DOHH2 (cell line): ENCODE measurements at regions not wholly inside any gene's neighbourhood (a gene's known extent, or its start where the extent isn't known, plus 50 kb on each side); places are given as distances from the start of the nearest gene placed in this dataset.

Experiments
- EZH2phosphoT487 ChIP-seq: fragments of 200-600 bp; sonication (generic); IDR thresholded peaks from 2 replicates; pipeline ENCODE4 v1.6.1; 2017; ENCODE audit warnings: borderline replicate concordance, mild to moderate bottlenecking, antibody characterized with exemption, low read length, moderate library complexity, mixed read lengths
- TF ChIP-seq, protein P1 (sequence below): fragments of 200-600 bp; sonication (generic); IDR thresholded peaks from one replicate; pipeline ENCODE4 v1.5.1; 2014; ENCODE audit warnings: antibody characterized with exemption, mild to moderate bottlenecking, low read depth, low read length; ENCODE audit not compliant: poor library complexity, severe bottlenecking

DNA sequence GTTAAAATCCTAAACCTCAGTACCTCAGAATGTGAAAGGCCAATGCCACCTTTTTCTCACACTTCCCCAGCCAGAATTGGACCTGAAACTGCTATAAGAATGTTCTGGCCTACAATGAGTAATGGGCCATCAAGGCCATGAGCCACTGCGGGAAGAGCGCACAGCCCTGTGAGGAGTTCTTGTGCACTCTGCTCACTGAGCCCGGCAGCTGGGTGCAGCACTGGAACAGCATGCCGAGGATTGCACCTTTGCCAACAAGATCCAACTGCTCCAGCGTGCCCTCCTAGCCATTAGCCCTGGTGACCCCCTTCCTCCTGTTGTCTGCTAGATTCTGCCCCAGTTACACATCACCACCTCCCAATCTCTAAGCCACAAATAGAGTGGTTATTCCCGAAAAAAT is 758.1 kb downstream of the PRELID2 start:
- TF ChIP-seq, protein P1, sequence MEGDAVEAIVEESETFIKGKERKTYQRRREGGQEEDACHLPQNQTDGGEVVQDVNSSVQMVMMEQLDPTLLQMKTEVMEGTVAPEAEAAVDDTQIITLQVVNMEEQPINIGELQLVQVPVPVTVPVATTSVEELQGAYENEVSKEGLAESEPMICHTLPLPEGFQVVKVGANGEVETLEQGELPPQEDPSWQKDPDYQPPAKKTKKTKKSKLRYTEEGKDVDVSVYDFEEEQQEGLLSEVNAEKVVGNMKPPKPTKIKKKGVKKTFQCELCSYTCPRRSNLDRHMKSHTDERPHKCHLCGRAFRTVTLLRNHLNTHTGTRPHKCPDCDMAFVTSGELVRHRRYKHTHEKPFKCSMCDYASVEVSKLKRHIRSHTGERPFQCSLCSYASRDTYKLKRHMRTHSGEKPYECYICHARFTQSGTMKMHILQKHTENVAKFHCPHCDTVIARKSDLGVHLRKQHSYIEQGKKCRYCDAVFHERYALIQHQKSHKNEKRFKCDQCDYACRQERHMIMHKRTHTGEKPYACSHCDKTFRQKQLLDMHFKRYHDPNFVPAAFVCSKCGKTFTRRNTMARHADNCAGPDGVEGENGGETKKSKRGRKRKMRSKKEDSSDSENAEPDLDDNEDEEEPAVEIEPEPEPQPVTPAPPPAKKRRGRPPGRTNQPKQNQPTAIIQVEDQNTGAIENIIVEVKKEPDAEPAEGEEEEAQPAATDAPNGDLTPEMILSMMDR, result no peak
- TF ChIP-seq EZH2phosphoT487, result no peak
